ENCODE measurements at regions not wholly inside any gene's neighbourhood (a gene's known extent, or its start where the extent isn't known, plus 50 kb on each side); places are given as distances from the start of the nearest gene placed in this dataset.

DNA sequence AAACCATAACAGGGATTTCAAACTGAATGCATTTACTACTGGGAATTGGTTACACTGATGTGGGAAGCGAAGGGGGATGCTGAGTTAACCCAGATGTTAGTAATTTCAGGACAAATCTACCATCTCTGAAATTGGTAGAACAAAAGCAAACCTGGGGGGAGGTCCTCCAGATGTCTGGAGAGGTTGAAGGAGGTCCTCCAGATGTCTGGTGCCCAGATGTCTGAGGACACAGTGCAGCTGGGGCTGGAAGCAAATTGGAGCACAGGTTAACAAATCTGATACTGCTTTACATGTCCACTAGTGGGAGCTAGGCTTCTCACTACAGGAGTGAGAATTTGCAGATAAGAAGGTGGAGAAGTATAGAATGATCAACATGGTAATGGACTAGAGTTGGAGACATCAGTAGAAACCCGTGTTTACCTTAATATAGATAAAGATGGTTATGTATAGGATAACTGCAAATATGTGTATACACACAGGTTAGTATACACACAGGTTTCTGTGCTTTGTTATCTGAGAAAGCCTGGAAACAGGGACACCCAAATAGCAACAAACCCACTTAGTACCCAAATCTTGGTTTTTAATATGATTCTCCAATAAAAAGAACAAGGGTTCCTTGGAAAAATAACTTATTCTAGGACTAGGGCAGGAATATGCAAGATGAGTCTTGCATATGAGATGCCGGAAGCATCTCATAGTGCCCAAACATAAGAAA lies 162.5 kb downstream of the C12orf50 start:
- ATAC-seq (no peak), DNase-seq (no peak)
- H3K27me3 Mint-ChIP-seq (ENCODE audit: low read depth) = no peaks in the 10 kb centered on the region
- H3K36me3 Mint-ChIP-seq (ENCODE audit: insufficient read depth) = no peaks in the 10 kb centered on the region
- no peaks in the 10 kb centered on the region for H3K4me1 Mint-ChIP-seq (ENCODE audit: low read depth)
- H3K9me3 Mint-ChIP-seq = no peaks in the 10 kb centered on the region
- H3K4me3 Mint-ChIP-seq = no peak overlapping the region

DNA sequence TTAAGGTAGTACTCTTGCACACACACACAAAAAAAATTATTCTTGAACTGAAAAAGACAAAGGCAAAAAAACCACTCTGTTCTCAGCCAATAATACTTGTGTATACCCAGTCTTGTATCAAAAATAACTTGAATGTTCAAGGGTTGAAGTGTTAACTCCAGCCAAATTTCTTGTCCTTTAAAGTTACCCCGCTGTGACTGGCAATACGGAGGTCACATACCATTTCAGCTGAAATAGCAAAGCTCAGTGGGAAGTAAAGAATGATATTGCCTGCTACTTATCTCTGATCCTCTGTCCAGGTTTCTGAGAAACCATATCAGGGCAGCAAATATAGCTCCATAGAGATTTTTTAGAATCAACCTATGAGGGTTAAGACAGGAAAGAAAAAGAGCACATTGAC lies 167.4 kb downstream of the C12orf50 start:
- no peak overlapping the region for H3K4me3 Mint-ChIP-seq
- no peaks in the 10 kb centered on the region for H3K27me3 Mint-ChIP-seq (ENCODE audit: low read depth)
- no peaks in the 10 kb centered on the region for H3K4me1 Mint-ChIP-seq (ENCODE audit: low read depth)
- DNase-seq = no peak
- no peaks in the 10 kb centered on the region for H3K36me3 Mint-ChIP-seq (ENCODE audit: insufficient read depth)
- no peak for ATAC-seq
- H3K9me3 Mint-ChIP-seq = no peaks in the 10 kb centered on the region

DNA sequence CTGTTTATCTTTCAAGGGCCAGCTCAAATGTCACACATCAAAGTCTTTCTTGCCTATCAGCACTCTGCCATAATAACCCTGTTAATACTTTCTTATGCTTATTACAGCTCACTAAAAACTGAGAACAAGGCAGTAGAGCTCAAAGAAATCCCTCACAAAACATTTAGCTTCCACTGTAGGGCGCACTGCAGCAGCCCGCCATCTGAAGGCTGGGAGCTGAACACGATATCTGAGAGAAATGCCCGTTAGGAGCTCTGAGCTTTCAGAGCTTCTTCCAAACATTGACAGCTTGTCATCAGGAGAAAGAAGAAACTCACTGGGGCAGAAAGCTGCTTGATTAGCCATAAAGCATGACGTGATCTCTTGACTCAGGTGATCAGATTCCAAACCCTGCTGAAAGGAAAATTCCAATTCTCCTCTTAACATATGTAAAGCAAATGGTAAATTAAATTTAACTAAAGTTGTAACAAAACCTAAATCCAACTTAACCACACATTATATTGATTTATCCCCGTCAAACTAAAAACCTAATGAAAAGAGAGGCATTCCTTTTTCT lies 175.7 kb downstream of the C12orf50 start:
- H3K4me3 Mint-ChIP-seq = no peak overlapping the region
- no peaks in the 10 kb centered on the region for H3K36me3 Mint-ChIP-seq (ENCODE audit: insufficient read depth)
- H3K9me3 Mint-ChIP-seq = peaks cover 3% of the 10 kb centered on the region
- H3K4me1 Mint-ChIP-seq (ENCODE audit: low read depth) = no peaks in the 10 kb centered on the region
- no peak for ATAC-seq
- DNase-seq = no peak
- H3K27me3 Mint-ChIP-seq (ENCODE audit: low read depth) = no peaks in the 10 kb centered on the region

DNA sequence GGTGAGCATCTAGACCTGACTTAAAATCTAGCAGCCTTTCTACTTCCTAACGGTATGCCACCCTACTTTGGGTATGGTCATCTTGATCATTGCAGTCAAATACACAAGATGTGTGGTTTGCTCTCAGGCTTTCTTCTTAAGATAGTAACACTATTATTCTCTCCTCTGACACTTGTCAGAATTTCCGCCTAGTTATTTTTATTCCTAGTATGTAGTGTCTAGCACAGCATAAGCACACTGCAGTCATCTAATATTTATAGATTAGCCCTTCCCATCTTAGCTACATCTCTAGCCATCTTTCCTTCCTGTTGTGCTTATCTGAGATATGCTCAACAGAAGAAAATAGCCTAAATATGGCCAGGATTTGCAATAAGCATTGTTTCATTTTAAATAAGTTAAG lies 180.1 kb downstream of the C12orf50 start:
- DNase-seq (no peak), ATAC-seq (no peak)

DNA sequence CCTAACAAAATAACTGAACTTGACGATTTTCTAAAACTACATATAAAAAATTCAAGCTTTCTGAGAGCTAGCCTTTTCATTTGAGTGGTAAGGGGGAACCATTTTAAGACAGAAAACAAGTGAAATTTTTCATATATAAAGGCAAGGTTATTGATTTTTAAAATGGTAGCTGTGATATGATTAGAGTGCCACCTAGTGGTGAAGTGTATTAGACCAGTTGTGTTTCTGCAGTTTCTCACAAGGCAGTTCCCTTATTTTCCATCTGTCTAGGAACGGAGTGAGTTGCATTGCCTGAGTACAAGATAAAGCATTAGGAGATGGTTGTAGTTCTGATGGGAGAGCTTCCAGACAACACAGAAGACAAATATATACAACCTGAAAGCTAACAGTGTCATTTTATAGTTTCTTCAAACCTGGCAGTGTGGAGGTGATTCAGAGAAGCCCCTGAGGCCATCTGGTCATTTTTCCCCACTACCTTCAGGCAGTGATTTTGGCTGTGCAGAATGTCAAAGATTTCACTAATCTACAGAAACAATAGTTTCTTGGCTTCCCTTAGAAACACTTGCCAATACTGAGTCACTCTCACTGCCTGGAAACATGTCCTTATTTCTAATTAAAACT lies 180.8 kb downstream of the C12orf50 start:
- Mint-ChIP-seq H3K9me3 (no peaks in the 10 kb centered on the region), H3K4me3 (no peak overlapping the region), H3K36me3 (ENCODE audit: insufficient read depth) (no peaks in the 10 kb centered on the region), H3K27me3 (ENCODE audit: low read depth) (peaks cover 6% of the 10 kb centered on the region), H3K4me1 (ENCODE audit: low read depth) (no peaks in the 10 kb centered on the region)
- DNase-seq (no peak), ATAC-seq (no peak)

More for the DNA sequence above, 180.1 kb downstream of the C12orf50 start:
- H3K4me1 Mint-ChIP-seq (ENCODE audit: low read depth) = no peaks in the 10 kb centered on the region
- no peaks in the 10 kb centered on the region for H3K36me3 Mint-ChIP-seq (ENCODE audit: insufficient read depth)
- H3K27me3 Mint-ChIP-seq (ENCODE audit: low read depth) = peaks cover 6% of the 10 kb centered on the region
- peaks cover 3% of the 10 kb centered on the region for H3K9me3 Mint-ChIP-seq
- H3K4me3 Mint-ChIP-seq = no peak overlapping the region

- DNase-seq = no peak
- ATAC-seq = no peak
These were observed 182.1 kb downstream of the C12orf50 start for GRCh38 chr12:87847147-87847546.

GRCh38 chr12:87846045-87846444 lies 183.2 kb downstream of the C12orf50 start:
- H3K4me1 Mint-ChIP-seq (ENCODE audit: low read depth) = no peaks in the 10 kb centered on the region

More at GRCh38 chr12:87847147-87847546, 182.1 kb downstream of the C12orf50 start:
- Mint-ChIP-seq H3K4me3 (no peak overlapping the region), H3K9me3 (no peaks in the 10 kb centered on the region), H3K27me3 (ENCODE audit: low read depth) (peaks cover 6% of the 10 kb centered on the region), H3K4me1 (ENCODE audit: low read depth) (no peaks in the 10 kb centered on the region), H3K36me3 (ENCODE audit: insufficient read depth) (no peaks in the 10 kb centered on the region)

DNA sequence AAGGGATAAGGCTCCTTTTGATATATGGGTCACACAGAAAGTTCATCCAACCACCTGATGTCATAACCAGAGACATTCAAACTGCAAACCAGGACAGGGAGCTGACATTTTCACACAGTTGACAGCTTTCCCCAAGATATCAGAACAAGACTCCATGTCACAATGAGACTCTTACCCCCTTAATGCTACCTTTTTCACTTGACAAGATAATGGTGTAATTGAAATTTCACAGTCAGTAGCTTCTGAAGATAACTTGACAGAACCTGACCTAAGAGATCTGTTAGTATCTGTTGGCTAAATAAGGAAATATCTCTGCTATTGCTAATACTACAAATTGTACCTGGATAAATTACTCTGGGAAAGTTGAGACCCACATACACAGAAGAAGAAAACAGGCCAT lies 187.3 kb downstream of the C12orf50 start:
- no peaks in the 10 kb centered on the region for H3K27me3 Mint-ChIP-seq (ENCODE audit: low read depth)
- H3K4me1 Mint-ChIP-seq (ENCODE audit: low read depth) = no peaks in the 10 kb centered on the region
- no peak overlapping the region for H3K4me3 Mint-ChIP-seq
- H3K36me3 Mint-ChIP-seq (ENCODE audit: insufficient read depth) = no peaks in the 10 kb centered on the region
- ATAC-seq = no peak
- no peak for DNase-seq
- no peaks in the 10 kb centered on the region for H3K9me3 Mint-ChIP-seq

More at GRCh38 chr12:87846045-87846444, 183.2 kb downstream of the C12orf50 start:
- DNase-seq = no peak
- no peaks in the 10 kb centered on the region for H3K36me3 Mint-ChIP-seq (ENCODE audit: insufficient read depth)
- H3K27me3 Mint-ChIP-seq (ENCODE audit: low read depth) = peaks cover 6% of the 10 kb centered on the region
- ATAC-seq = no peak
- H3K4me3 Mint-ChIP-seq = no peak overlapping the region
- H3K9me3 Mint-ChIP-seq = no peaks in the 10 kb centered on the region

GRCh38 chr12:87836190-87836589 lies 193.0 kb downstream of the C12orf50 start:
- no peaks in the 10 kb centered on the region for H3K27me3 Mint-ChIP-seq (ENCODE audit: low read depth)
- no peaks in the 10 kb centered on the region for H3K4me1 Mint-ChIP-seq (ENCODE audit: low read depth)
- no peaks in the 10 kb centered on the region for H3K36me3 Mint-ChIP-seq (ENCODE audit: insufficient read depth)
- no peak overlapping the region for H3K4me3 Mint-ChIP-seq
- ATAC-seq (no peak), DNase-seq (no peak)
- H3K9me3 Mint-ChIP-seq = no peaks in the 10 kb centered on the region

GRCh38 chr12:87828382-87828973 lies 200.7 kb downstream of the C12orf50 start:
- ATAC-seq (no peak), DNase-seq (no peak)
- no peak overlapping the region for H3K4me3 Mint-ChIP-seq
- no peaks in the 10 kb centered on the region for H3K36me3 Mint-ChIP-seq (ENCODE audit: insufficient read depth)
- no peaks in the 10 kb centered on the region for H3K4me1 Mint-ChIP-seq (ENCODE audit: low read depth)
- no peaks in the 10 kb centered on the region for H3K27me3 Mint-ChIP-seq (ENCODE audit: low read depth)
- no peaks in the 10 kb centered on the region for H3K9me3 Mint-ChIP-seq

- DNase-seq (no peak), ATAC-seq (no peak)
- no peak overlapping the region for H3K4me3 Mint-ChIP-seq
- H3K9me3 Mint-ChIP-seq = no peaks in the 10 kb centered on the region
- H3K36me3 Mint-ChIP-seq (ENCODE audit: insufficient read depth) = no peaks in the 10 kb centered on the region
- H3K27me3 Mint-ChIP-seq (ENCODE audit: low read depth) = no peaks in the 10 kb centered on the region
- H3K4me1 Mint-ChIP-seq (ENCODE audit: low read depth) = no peaks in the 10 kb centered on the region
These were observed 201.4 kb downstream of the C12orf50 start for GRCh38 chr12:87827638-87828264.

GRCh38 chr12:87822923-87823322 lies 206.3 kb downstream of the C12orf50 start:
- Mint-ChIP-seq H3K4me3 (no peak overlapping the region), H3K4me1 (ENCODE audit: low read depth) (no peaks in the 10 kb centered on the region), H3K9me3 (no peaks in the 10 kb centered on the region), H3K27me3 (ENCODE audit: low read depth) (peaks cover 2% of the 10 kb centered on the region), H3K36me3 (ENCODE audit: insufficient read depth) (no peaks in the 10 kb centered on the region)
- no peak for DNase-seq
- no peak for ATAC-seq

GRCh38 chr12:87820524-87821202 lies 208.5 kb downstream of the C12orf50 start:
- no peaks in the 10 kb centered on the region for H3K36me3 Mint-ChIP-seq (ENCODE audit: insufficient read depth)
- H3K4me3 Mint-ChIP-seq = no peak overlapping the region
- no peaks in the 10 kb centered on the region for H3K4me1 Mint-ChIP-seq (ENCODE audit: low read depth)
- H3K27me3 Mint-ChIP-seq (ENCODE audit: low read depth) = peaks cover 2% of the 10 kb centered on the region
- ATAC-seq (no peak), DNase-seq (no peak)
- H3K9me3 Mint-ChIP-seq = no peaks in the 10 kb centered on the region

GRCh38 chr12:87818441-87818840 lies 210.8 kb downstream of the C12orf50 start:
- ATAC-seq = no peak
- Mint-ChIP-seq H3K4me1 (ENCODE audit: low read depth) (no peaks in the 10 kb centered on the region), H3K36me3 (ENCODE audit: insufficient read depth) (no peaks in the 10 kb centered on the region), H3K4me3 (no peak overlapping the region), H3K27me3 (ENCODE audit: low read depth) (peaks cover 2% of the 10 kb centered on the region), H3K9me3 (no peaks in the 10 kb centered on the region)
- no peak for DNase-seq
